ENCODE measurements at regions not wholly inside any gene's neighbourhood (a gene's known extent, or its start where the extent isn't known, plus 50 kb on each side); places are given as distances from the start of the nearest gene placed in this dataset.

GRCh38 chr1:24998563-24999245 is 68.6 kb upstream of the RUNX3 start:
- no peak for TF ChIP-seq CTCF (CRISPR knock-in tag; IDR thresholded peaks at IDR 0.05)
- TF ChIP-seq, protein P1, sequence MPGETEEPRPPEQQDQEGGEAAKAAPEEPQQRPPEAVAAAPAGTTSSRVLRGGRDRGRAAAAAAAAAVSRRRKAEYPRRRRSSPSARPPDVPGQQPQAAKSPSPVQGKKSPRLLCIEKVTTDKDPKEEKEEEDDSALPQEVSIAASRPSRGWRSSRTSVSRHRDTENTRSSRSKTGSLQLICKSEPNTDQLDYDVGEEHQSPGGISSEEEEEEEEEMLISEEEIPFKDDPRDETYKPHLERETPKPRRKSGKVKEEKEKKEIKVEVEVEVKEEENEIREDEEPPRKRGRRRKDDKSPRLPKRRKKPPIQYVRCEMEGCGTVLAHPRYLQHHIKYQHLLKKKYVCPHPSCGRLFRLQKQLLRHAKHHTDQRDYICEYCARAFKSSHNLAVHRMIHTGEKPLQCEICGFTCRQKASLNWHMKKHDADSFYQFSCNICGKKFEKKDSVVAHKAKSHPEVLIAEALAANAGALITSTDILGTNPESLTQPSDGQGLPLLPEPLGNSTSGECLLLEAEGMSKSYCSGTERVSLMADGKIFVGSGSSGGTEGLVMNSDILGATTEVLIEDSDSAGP (CRISPR knock-in tag; IDR thresholded peaks at IDR 0.05; ENCODE audit: borderline replicate concordance) = no peak
- TF ChIP-seq ZNF333 (CRISPR knock-in tag; IDR thresholded peaks at IDR 0.05; ENCODE audit: borderline replicate concordance) = no peak
- TF ChIP-seq EHMT2 (IDR thresholded peaks at IDR 0.05; ENCODE audit: borderline replicate concordance, low read depth, low read length) = no peak
- no peak for TF ChIP-seq PAWR (CRISPR knock-in tag; IDR thresholded peaks at IDR 0.05; ENCODE audit: borderline replicate concordance)
- no peak for TF ChIP-seq EZH2 (conservative IDR thresholded peaks at IDR 0.05; ENCODE audit: low read depth, low read length)
- TF ChIP-seq RFX5 (IDR thresholded peaks at IDR 0.05; ENCODE audit: low read depth, low read length) = no peak

Measured in HepG2 (cell line).